Caco-2 (cell line): ENCODE measurements at regions not wholly inside any gene's neighbourhood (a gene's known extent, or its start where the extent isn't known, plus 50 kb on each side); places are given as distances from the start of the nearest gene placed in this dataset.

ENCODE experiments used
- BruUV-seq: library from RNA; stranded (reverse); fragments of 400-500 nt; replicated peaks from 2 replicates; lab custom pipeline; 2021; lab: Mats Ljungman, UMichigan
- CTCF ChIA-PET: fragments of 300-600 bp; sonication (Branson Sonifier 250); formaldehyde crosslinking; loops from one replicate; lab custom pipeline; 2022; ENCODE audit warnings: antibody characterized with exemption; lab: Charles Lee
- POLR2A ChIA-PET: fragments of 300-600 bp; sonication (Branson Sonifier 250); formaldehyde crosslinking; loops from one replicate; lab custom pipeline; 2022; ENCODE audit warnings: antibody characterized with exemption; lab: Charles Lee
- DNase-seq, 2 experiments: peaks; one replicate each; pipeline versions ENCODE4 v3.0.0 to v3.0.0-alpha.2; 2020 to 2022
- H3K27me3 ChIP-seq: replicated peaks from 2 replicates; pipeline ENCODE4 v1.6.0; 2011; ENCODE audit warnings: low read length; ENCODE audit not compliant: control insufficient read depth, insufficient read depth
- H3K36me3 ChIP-seq: 2 replicates; pipeline ENCODE4 v1.5.1; 2011; ENCODE audit warnings: low read length; ENCODE audit not compliant: control insufficient read depth, insufficient read depth
- H3K4me1 ChIP-seq: fragments of 250-450 bp; sonication (Bioruptor Pico); 2 replicates; pipeline ENCODE4 v1.5.1; 2020; ENCODE audit warnings: mild to moderate bottlenecking
- H3K4me3 ChIP-seq: 2 replicates; pipeline ENCODE4 v1.5.1; 2011; ENCODE audit warnings: low read depth, mild to moderate bottlenecking, control low read depth, low read length
- H3K9me3 ChIP-seq: fragments of 250-450 bp; sonication (Bioruptor Pico); 2 replicates; pipeline ENCODE4 v1.5.1; 2020; ENCODE audit warnings: mild to moderate bottlenecking, moderate library complexity
- H3K27ac Mint-ChIP-seq: one replicate; pipeline ENCODE4 v1.8.0; 2022; ENCODE audit warnings: mixed read lengths; ENCODE audit not compliant: unreplicated experiment
- H3K27me3 Mint-ChIP-seq: one replicate; pipeline ENCODE4 v1.8.0; 2022; ENCODE audit warnings: mixed read lengths; ENCODE audit not compliant: insufficient read depth, unreplicated experiment
- H3K36me3 Mint-ChIP-seq: one replicate; pipeline ENCODE4 v1.8.0; 2022; ENCODE audit warnings: mild to moderate bottlenecking, mixed read lengths; ENCODE audit not compliant: insufficient read depth, unreplicated experiment
- H3K4me1 Mint-ChIP-seq: one replicate; pipeline ENCODE4 v1.8.0; 2022; ENCODE audit warnings: low read depth, mixed read lengths; ENCODE audit not compliant: unreplicated experiment
- H3K4me3 Mint-ChIP-seq: one replicate; pipeline ENCODE4 v1.8.0; 2022; ENCODE audit warnings: mild to moderate bottlenecking, moderate library complexity, mixed read lengths; ENCODE audit not compliant: unreplicated experiment
- H3K9me3 Mint-ChIP-seq: one replicate; pipeline ENCODE4 v1.8.0; 2022; ENCODE audit warnings: mixed read lengths; ENCODE audit not compliant: unreplicated experiment
- CTCF ChIP-seq, 2 experiments: fragments of 200-600 bp in 1 of 2; IDR thresholded peaks; 1 replicate in 1 of 2; 2 replicates in 1 of 2; pipeline versions ENCODE4 v1.5.1 to v1.8.0; 2011 to 2022; ENCODE audit warnings: antibody characterized with exemption in 1 of 2, control low read depth in 1 of 2, inconsistent platforms in 1 of 2, low read depth in 1 of 2, low read length in 1 of 2, mild to moderate bottlenecking in 1 of 2, moderate library complexity in 1 of 2; ENCODE audit not compliant: insufficient read depth in 1 of 2, severe bottlenecking in 1 of 2, unreplicated experiment in 1 of 2
- intact Hi-C: fragments of 100-400 bp; cut with micrococcal nuclease; formaldehyde crosslinking; loops from one replicate; pipeline ENCODE4 v1.10.0; 2022; ENCODE audit not compliant: unreplicated experiment

- Histone ChIP-seq H3K27me3 (no peaks in the 10 kb centered on the region), H3K36me3 (no peaks in the 10 kb centered on the region), H3K9me3 (no peaks in the 10 kb centered on the region), H3K4me3 (no peak overlapping the region), H3K4me1 (peaks cover 30% of the 10 kb centered on the region)
- DNase-seq: no peak
- H3K9me3 Mint-ChIP-seq: no peaks in the 10 kb centered on the region
- peaks cover 30% of the 10 kb centered on the region for H3K4me1 Mint-ChIP-seq
- TF ChIP-seq CTCF (IDR thresholded peaks at IDR 0.05; ENCODE audit: insufficient read depth in 1 of 2, low read depth in 1 of 2, low read length in 1 of 2, severe bottlenecking in 1 of 2, unreplicated experiment in 1 of 2): no peak
- ChIA-PET CTCF (no interaction called here), POLR2A (no interaction called here)
- H3K36me3 Mint-ChIP-seq: no peaks in the 10 kb centered on the region
- no peak overlapping the region for H3K27ac Mint-ChIP-seq
- no peaks in the 10 kb centered on the region for H3K27me3 Mint-ChIP-seq
- intact Hi-C loops: no loop called here
- H3K4me3 Mint-ChIP-seq: no peak overlapping the region
- no TSS peak for BruUV-seq
These were observed 135.1 kb downstream of the MRPL14 start for GRCh38 chr6:43992126-43992663.

GRCh38 chr6:43990627-43991619 is 136.3 kb downstream of the MRPL14 start:
- Mint-ChIP-seq H3K4me3 (no peak overlapping the region), H3K27ac (peak overlapping the region; percentile 75), H3K9me3 (no peaks in the 10 kb centered on the region), H3K36me3 (no peaks in the 10 kb centered on the region), H3K27me3 (no peaks in the 10 kb centered on the region), H3K4me1 (peaks cover 30% of the 10 kb centered on the region)
- peaks cover 30% of the 10 kb centered on the region for H3K4me1 ChIP-seq
- intact Hi-C loops: no loop called here
- no peaks in the 10 kb centered on the region for H3K27me3 ChIP-seq
- TF ChIP-seq CTCF (IDR thresholded peaks at IDR 0.05; ENCODE audit: insufficient read depth in 1 of 2, low read depth in 1 of 2, low read length in 1 of 2, severe bottlenecking in 1 of 2, unreplicated experiment in 1 of 2): no peak
- CTCF ChIA-PET: interaction anchor here (0.6 to 1.4 kb wide), 2 partner anchors 64 to 184 kb away, joined by 4 to 10 read pairs; no protein-coding TSS in a partner anchor
- H3K9me3 ChIP-seq: no peaks in the 10 kb centered on the region
- POLR2A ChIA-PET: no interaction called here
- no peaks in the 10 kb centered on the region for H3K36me3 ChIP-seq
- no peak overlapping the region for H3K4me3 ChIP-seq
- peak; percentile 67 to 81 for DNase-seq
- BruUV-seq: no TSS peak

- no peaks in the 10 kb centered on the region for H3K36me3 ChIP-seq
- POLR2A ChIA-PET: no interaction called here
- BruUV-seq: no TSS peak
- Mint-ChIP-seq H3K4me1 (peaks cover 30% of the 10 kb centered on the region), H3K4me3 (no peak overlapping the region), H3K36me3 (no peaks in the 10 kb centered on the region), H3K27me3 (no peaks in the 10 kb centered on the region), H3K9me3 (no peaks in the 10 kb centered on the region), H3K27ac (peak overlapping the region; percentile 75)
- TF ChIP-seq CTCF (IDR thresholded peaks at IDR 0.05; ENCODE audit: insufficient read depth in 1 of 2, low read depth in 1 of 2, low read length in 1 of 2, severe bottlenecking in 1 of 2, unreplicated experiment in 1 of 2): no peak
- no peaks in the 10 kb centered on the region for H3K27me3 ChIP-seq
- no peaks in the 10 kb centered on the region for H3K9me3 ChIP-seq
- no peak for DNase-seq
- intact Hi-C loops: no loop called here
- peaks cover 35% of the 10 kb centered on the region for H3K4me1 ChIP-seq
- no peak overlapping the region for H3K4me3 ChIP-seq
- CTCF ChIA-PET: interaction anchor here (0.8 to 1.4 kb wide), 2 partner anchors 53 to 63 kb away, joined by 3 to 10 read pairs; no protein-coding TSS in a partner anchor
These were observed 137.0 kb downstream of the MRPL14 start for GRCh38 chr6:43990275-43990626.
